GM19395 (cell line): ENCODE measurements at regions not wholly inside any gene's neighbourhood (a gene's known extent, or its start where the extent isn't known, plus 50 kb on each side); places are given as distances from the start of the nearest gene placed in this dataset.

ENCODE experiments used
- ATAC-seq: cut with Tn5 transposase; IDR thresholded peaks from one replicate; pipeline ENCODE4 v1.9.1; 2021; ENCODE audit warnings: mild to moderate bottlenecking, moderate library complexity; ENCODE audit not compliant: unreplicated experiment

DNA sequence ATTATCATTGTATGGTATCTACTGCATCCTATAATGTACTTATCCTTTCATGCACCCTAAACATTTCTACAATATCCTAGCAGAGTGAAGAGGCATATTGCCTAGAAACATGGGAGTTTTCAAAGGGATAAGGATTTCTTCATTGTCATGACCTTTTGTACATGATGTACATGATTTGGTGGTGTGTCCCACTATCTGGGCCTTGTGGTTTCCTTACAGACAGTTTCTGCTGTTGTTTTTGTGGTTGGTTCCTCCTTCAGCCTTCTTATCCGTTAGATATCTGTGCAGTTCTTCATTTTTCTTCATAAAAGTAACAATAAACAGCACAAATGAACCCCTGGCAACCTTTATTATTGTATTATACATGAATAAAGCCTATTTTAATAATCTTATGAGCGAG lies 70.4 kb upstream of the BACH1 start:
- no peak for ATAC-seq

DNA sequence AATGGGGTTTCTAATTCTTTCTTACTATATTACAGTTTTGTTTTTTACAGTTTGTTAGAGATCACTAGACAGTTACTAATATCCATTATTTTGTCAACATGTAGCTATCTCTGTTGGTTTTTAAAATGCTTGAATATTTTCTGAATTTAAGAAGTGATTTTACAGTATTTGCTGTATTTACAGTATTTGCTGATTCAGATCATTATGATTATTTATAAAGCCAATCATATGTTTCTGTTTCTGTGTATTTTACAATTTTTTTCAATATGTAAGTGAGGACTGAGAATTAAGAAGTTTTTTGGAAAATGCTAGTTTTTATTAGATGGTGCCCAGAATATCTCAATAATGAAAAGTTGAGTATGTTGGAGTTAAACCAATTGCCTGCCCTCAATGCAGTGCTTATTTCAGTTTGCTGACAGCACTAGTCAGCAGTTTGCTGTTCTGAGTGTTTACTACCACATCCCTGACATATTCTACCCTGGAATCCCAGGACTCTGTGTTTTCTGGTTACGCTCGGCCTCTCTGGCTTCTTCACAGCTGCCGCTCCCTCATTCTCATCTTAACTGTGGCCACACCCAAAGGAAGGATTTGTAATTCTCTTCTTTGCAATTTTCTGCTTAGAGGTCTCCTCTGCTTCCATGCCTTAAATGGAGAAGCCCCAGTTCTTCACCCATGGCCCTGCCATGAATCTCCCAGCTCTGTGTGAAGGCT lies 68.0 kb upstream of the BACH1 start:
- no peak for ATAC-seq

DNA sequence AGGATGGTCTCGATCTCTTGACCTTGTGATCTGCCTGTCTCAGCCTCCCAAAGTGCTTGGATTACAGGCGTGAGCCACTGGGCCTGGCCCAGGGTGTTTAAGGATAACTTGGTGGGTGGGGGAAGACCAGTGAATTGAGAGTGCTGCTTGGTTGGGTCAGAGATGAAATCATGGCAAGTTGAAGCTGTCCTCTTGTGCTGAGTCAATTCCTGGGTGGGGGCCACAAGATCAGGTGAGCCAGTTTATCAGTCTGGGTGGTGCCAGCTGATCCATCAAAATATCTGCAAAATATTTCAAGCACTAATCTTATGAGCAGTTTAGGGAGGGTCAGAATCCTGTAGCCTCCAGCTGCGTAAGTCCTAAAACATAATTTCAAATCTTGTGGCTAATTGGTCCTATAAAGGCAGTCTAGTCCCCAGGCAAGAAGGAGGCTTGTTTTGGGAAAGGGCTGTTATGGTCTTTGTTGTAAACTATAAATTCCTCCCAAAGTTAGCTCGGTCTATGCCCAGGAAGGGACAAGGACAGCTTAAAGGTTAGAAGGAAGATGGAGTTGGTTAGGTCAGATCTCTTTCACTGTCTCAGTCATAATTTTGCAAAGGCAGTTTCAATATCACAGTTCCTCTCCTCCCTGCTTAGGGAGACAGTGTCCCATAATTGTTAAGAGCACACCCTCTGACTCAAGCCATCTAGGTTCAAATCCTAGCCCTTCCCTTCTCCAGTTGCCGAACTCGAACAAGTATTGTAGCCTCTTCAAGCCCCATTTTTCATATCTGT lies 66.8 kb upstream of the BACH1 start:
- no peak for ATAC-seq

DNA sequence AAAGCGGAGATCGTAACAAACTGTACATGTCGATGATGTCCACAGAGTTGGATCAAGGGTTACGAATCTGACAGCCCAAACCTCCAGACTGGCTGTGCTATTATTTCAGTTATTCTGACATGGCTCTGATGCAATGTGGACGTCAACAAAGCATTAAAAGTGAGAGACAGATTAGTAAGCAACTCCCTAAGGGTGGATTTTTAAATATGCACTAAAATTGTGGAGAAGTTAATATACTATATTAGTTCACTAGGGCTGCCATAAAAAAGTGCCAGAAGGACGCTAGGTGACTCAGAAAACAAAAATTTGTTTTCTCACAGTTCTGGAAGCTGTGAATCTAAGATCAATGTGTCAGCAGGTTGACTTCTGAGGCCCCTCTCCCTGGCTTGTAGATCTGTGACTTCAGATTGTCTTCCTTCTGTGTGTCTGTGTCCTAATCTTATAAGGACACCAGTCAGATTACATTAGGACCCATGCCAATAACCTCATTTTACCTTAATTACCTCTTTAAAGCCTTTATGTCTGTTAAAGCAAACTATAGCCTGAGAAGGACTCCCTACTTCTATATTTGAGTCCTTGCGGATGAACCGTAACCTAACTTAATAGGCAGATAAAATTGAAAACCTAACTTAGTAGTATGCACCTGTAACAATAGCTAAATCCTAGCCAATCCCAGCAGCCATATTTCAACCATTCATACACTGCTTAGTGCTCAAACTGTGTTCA lies 66.0 kb upstream of the BACH1 start:
- no peak for ATAC-seq

DNA sequence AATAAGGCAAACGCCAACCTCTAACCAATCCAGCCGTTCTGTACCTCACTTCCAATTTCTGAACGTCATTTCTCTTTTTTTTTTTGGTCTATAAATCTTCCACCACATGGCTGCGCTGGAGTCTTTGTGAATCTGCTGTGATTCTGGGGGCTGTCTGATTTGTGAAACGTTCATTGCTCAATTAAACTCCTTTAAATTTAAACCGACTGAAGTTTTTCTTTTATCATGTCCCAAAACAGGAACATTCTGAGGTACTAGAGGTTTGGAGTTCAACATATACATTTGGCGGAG lies 65.5 kb upstream of the BACH1 start:
- peak; percentile 6 for ATAC-seq

DNA sequence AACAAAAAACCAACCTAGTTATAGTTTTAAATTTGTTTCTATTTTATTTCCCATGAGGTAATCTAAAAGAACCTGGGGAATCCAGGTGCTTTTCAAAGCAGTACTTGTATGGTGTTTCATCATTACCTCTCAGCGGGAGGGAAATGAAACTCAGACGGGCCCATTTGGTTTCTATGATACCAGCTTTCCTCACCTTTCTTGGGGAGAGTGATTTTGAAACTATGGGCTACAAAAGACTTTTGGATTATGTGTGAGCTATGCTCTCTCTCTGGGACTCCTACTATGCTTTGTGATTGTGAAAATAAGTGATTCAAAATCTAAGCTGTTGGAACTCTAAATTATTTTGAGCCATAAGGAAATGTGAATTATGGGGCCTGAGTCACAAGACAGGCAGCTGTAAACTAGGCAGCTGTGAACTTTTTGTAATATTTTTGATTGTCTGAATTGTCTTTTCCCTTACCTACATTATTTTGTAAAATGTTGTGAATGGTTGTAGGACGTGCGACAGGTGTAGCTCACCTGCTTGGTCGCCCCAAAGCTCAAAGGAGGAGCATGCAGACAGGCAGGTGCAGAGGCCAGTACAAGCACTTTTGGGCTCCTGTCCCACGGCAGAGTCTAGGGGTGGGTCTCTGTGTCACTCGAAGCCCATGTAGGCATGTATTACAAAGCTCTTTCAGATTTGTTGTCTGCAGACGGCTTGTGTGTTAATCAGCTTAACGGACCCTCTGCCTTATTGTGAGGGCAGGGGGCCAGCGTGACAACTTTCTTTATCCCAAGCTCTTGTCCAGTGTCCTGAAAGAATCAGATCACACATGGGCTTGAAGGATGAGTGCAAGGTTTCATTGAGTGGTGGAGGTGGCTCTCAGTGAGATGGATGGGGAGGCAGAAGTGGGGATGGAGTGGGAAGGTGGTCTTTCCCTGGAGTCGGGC lies 64.8 kb upstream of the BACH1 start:
- peak; percentile 57 for ATAC-seq

DNA sequence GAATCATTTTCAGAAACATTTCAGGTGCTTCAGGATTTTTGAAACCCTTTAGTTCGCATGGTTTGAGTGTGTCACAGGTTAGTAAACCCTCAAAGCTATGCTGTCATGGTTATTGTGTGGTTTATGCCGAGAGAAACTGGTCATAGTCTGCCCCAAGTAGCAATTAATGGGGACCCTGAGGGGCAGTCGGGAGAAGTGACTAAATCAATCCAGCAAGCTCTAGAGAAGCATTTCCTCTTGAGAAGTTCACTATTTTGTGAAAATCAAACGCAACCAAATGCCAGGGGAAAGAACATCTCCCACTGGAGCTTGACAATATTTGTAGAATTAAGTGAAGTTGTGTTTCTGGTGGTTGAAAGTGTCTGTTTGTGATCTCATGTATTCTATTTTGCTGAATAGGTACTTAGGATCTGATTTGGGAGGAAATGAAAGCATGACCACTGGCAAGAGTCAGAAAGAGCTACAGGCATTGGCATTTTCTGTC lies 63.0 kb upstream of the BACH1 start:
- ATAC-seq, result peak; percentile 58

DNA sequence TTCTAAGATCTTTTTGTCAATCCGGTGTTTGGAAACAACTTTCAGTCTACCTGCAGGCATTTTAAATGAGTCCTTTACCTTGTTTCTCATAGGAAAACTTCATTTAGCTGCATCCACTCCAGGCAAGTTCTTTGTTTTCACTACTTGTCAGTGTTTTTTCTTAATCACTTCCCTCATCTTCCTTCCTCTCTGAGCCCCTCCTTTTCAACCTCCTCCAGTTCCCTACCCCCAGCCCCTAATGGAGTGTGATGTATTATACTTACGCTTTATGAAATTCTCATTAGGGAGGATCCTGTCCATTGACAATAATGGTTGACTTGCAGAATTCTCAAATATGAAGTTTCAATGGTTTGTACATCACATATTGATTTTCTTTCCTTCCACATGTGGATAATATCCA lies 62.5 kb upstream of the BACH1 start:
- ATAC-seq, result no peak

DNA sequence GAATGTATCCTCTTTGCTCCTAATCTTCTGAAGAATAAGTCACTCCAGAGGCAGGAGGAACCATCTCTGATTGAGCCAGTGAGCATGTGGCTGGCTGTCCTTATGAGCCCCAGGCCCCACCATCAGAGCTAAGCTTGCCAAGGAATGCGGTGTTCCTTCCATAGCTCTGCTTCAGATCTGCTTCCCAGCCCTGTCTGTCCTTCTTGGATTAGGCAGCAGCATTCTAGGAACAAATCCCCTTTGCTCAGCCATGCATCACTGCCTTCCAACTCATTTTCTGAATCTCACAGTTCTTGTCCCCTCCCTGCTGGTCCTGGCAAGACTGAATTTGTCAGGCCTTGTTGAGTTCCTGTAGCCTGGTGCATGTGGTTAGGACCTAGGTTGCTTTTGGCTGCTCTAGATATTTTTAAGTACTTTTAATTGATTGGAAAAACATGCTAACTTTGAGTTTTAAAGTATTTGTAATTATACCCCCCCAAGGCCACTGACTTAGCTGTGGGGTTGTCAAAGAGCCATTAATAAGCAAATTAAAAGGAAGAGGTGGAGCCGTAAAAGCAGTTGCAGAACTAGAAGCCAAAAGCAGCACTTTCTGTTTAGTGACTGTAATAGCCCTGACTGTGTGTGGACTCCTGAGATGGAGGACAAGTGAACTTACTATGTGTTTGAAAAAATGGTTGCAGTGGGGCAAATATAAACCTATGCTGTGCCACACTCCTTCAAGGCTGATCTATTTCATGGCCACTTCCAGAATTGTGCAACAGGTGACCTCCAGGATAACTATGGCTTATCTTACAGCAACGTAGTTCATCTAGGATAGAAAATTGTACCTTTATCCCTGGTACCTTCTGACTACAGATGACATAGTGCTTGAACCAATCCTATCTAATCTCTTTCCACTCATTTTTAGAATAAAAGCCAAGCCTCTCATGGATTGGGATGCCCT lies 61.3 kb upstream of the BACH1 start:
- peak; percentile 32 for ATAC-seq

DNA sequence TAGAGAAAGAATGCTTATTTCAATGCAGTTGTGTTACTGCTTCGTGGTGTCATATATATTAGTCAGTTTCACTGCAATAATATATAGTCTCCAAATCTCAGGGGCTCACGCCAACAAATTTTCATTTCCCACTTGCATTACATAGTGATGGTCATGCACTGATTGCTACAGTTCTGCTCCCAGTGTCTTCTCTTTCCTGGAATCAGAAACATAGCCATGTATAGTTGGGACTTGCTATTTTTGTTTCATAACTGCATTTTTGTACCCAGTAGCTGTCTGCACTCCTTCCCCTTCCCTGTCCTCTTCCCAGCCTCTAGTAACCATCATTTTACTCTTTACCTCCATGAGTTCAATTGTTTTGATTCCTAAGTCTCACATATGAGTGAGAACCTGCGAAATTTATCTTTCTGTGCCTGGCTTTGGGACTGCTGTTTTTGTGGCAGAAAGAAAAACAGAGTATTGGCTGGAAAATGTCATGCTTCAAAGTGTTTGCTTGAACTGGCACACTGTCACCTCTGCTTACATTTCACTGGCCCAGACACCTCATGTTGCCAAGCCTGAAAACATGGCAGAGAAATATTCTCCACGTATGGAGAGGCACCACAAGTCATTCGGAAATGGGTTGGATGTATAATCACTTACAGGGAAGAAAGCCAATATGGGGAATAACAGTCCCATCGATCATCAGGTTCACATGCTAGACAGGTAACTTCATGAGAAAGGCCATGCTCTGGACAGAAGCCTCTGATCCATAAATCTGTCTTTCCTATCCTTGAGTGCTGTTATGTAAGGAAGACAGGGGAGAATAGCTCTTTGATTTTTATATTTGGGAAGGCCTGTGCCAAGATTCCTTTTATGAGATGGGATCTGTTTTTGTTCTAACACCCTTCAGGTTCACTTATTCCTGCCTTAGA lies 60.4 kb upstream of the BACH1 start:
- ATAC-seq, result no peak

DNA sequence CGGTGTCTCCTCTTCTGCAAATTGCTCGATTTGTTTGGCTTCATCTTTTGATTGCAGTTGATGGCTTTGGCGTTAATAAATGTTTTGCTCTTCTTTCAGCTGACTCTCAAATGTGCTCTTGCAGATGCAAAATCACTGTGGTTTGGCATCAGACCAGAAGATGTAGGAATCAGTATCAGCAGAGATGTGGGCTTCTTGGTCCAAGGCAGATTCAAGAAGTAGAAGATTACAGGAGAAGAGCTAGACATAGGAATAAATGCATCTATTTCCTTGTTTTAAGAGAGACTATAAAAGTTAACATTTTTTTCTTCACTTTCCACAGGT lies 59.8 kb upstream of the BACH1 start:
- no peak for ATAC-seq

DNA sequence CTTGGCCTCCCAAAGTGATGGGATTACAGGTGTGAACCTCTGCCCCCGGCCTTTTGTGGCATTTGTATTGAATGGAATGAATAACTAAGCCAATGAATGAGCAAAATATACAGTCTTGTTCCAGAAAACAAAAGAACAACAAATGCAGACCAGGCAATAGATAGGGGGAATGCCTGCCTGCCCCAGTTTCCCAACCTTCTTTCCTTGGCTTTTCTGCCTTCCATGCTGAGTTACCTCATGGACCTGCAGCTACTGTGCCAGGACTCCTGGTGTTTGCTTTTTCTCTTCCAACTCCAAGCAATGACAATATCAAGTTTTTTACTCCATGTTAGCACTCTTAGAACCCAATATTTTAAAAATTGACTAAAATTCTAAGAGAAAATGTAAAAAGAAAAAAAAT lies 58.6 kb upstream of the BACH1 start:
- ATAC-seq, result no peak

DNA sequence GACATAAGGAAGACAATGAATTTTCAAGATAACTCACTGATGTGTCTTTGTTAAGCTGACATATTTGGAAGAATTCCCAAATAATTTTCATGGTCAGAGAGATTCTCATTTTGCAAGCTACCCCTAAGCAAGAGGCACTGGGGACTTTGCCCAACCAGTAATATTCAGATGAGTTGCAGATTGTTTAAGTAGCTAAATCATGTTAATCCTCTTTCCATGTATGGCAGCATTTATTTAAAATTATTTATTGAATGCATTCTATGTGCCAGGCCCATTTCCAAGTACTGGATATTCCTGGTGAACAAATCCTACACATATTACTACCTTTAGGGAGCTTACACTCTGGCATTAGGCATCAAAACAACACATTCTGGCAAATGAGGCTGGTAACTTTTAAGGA lies 56.5 kb upstream of the BACH1 start:
- ATAC-seq, result no peak

DNA sequence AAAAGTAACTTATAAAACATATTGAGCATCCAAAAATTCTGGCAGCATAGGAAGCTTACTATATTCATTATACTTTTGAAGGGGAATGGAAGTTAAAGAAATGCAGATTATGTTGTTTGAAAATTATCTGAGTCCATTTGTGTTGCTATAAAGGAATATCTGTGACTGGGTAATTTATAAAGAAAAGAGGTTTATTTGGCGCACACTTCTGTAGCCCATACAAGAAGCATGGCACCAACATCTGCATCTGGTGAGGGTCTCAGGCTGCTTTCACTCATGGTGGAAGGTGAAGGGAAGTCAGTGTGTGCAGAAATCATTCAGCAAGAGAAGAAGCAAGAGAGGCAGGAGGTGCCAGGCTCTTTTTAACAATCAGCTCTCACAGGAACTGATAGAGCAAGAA lies 55.5 kb upstream of the BACH1 start:
- no peak for ATAC-seq

DNA sequence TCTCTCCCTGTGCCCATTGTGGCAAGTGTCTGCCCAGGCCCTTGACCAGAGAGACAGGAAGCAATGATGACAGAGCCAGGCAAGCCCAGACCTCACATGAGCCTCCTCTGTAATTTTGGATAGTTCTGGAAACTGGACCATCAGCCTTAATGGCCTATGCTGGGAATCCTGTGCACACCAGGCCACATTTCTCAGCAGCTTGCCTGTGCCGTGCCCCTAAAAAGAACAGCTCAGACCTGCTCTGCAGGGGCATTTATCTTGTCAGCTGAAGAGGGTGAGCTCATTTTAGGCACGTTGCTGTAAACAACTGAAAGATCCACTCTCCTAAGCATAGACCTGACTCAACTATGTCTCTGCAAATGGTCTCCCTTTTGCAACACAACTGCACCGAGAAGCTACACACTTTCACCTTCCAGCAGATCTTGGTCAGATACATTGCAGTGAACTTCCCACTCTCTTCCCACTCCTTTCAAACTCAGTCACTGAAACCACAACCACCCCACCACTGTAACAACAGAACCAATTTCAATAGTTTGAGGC lies 53.5 kb upstream of the BACH1 start:
- ATAC-seq, result peak; percentile 84

DNA sequence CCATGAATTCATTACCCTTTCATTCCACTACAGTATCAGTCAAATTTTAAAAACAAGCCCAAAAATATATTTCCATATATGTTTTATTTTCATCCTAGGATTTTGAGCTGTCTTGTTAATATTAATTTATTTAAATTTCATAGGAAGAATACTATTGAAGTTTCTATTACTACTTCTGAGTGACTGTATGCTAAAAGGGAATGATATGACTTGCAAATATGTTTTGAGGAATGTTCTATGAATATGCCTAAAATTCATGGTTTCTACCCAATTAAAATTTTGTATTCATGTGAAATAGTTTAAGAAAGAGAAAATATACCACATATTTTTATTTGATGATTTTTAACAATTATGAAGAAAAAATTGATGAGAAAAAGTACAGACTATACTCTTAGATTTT lies 52.9 kb upstream of the BACH1 start:
- no peak for ATAC-seq

DNA sequence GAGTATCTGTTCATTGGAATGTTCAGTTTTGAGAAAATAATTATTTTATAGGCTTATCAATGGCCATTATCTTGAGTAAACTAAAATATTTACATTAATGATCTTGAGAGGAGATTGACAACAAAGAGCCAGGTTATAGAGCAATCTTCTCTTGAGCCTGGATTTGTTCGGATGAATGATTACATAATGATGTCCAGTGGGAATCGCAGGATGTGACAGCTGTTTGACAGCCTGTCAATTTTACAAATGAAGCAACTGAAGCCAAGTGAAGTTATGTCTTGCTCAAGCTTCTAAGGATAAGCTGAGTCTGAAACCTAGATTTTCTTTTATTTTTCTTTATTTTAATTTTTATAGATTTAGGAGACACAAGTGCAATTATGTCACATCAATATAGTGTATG lies 52.1 kb upstream of the BACH1 start:
- no peak for ATAC-seq

DNA sequence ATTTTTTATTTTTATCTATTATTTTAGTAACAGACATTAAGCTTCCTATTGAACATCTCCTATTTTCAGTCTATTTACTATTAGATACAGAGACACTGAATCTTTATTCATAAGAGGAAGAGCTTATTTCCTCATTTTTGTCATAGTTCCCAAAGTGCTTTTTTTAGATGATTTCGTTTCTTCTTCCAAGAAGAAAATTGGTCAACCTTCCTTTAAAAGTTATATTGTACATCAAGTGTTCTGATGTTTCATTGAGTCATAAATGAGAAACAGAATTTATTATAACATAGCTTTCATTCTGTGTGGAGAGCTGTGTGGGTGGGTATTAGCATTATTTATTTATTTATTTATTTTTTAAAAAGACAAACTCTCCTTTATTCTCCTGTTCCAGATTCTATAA lies 50.6 kb upstream of the BACH1 start:
- no peak for ATAC-seq
